IPS-15b (cell line): ENCODE measurements at regions not wholly inside any gene's neighbourhood (a gene's known extent, or its start where the extent isn't known, plus 50 kb on each side); places are given as distances from the start of the nearest gene placed in this dataset.

Experiments used
- H3K27me3 ChIP-seq: one replicate; pipeline ENCODE4 v1.6.1; 2013; ENCODE audit warnings: low read length; ENCODE audit not compliant: control insufficient read depth, insufficient read depth
- H3K36me3 ChIP-seq: one replicate; pipeline ENCODE4 v1.6.1; 2013; ENCODE audit warnings: low read length; ENCODE audit not compliant: control insufficient read depth, insufficient read depth
- H3K4me1 ChIP-seq: one replicate; pipeline ENCODE4 v1.6.1; 2013; ENCODE audit warnings: mild to moderate bottlenecking, low read length; ENCODE audit not compliant: control insufficient read depth, insufficient read depth
- H3K4me3 ChIP-seq: one replicate; pipeline ENCODE4 v1.5.1; 2013; ENCODE audit warnings: low read depth, low read length
- H3K9ac ChIP-seq: one replicate; pipeline ENCODE4 v1.6.1; 2013; ENCODE audit warnings: low read depth, mild to moderate bottlenecking, low read length
- H3K9me3 ChIP-seq: one replicate; pipeline ENCODE4 v1.6.1; 2013; ENCODE audit warnings: mild to moderate bottlenecking, low read length; ENCODE audit not compliant: control insufficient read depth, insufficient read depth

- H3K36me3 ChIP-seq = no peaks in the 10 kb centered on the region
- no peaks in the 10 kb centered on the region for H3K9me3 ChIP-seq
- H3K4me1 ChIP-seq = no peaks in the 10 kb centered on the region
- H3K4me3 ChIP-seq = no peak overlapping the region
- H3K9ac ChIP-seq = no peak overlapping the region
- H3K27me3 ChIP-seq = no peaks in the 10 kb centered on the region
These were observed 480.7 kb upstream of the ADAMTS9 start for GRCh38 chr3:65168547-65168946.

- Histone ChIP-seq H3K9ac (no peak overlapping the region), H3K9me3 (no peaks in the 10 kb centered on the region), H3K27me3 (no peaks in the 10 kb centered on the region), H3K4me3 (no peak overlapping the region), H3K4me1 (no peaks in the 10 kb centered on the region), H3K36me3 (no peaks in the 10 kb centered on the region)
These were observed 478.7 kb upstream of the ADAMTS9 start for GRCh38 chr3:65166531-65166930.

DNA sequence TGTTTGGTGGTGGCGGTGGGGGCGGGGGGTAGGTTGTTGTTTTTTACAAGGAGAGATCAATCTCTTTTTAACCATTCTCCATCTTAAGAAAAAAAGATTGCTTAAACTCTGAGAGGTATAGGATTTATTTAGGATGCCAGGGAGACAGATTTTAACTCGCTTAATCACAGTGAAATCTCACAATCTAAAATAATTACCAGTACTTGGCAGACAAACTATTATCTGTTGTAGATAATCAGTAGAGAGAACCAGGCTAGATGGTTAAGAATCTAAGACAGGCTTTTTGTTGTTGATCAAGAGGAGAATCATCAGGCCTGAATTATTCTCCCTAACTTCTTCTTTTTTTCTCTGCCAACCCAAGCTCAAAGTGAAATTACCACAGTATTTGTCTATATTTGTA, 470.2 kb upstream of the ADAMTS9 start:
- Histone ChIP-seq H3K9me3 (no peaks in the 10 kb centered on the region), H3K9ac (no peak overlapping the region), H3K27me3 (no peaks in the 10 kb centered on the region), H3K36me3 (no peaks in the 10 kb centered on the region), H3K4me1 (peaks cover 3% of the 10 kb centered on the region), H3K4me3 (no peak overlapping the region)

GRCh38 chr3:65153850-65154512, 466.2 kb upstream of the ADAMTS9 start:
- Histone ChIP-seq H3K4me3 (no peak overlapping the region), H3K4me1 (peaks cover 3% of the 10 kb centered on the region), H3K9me3 (no peaks in the 10 kb centered on the region), H3K36me3 (no peaks in the 10 kb centered on the region), H3K9ac (no peak overlapping the region), H3K27me3 (no peaks in the 10 kb centered on the region)

DNA sequence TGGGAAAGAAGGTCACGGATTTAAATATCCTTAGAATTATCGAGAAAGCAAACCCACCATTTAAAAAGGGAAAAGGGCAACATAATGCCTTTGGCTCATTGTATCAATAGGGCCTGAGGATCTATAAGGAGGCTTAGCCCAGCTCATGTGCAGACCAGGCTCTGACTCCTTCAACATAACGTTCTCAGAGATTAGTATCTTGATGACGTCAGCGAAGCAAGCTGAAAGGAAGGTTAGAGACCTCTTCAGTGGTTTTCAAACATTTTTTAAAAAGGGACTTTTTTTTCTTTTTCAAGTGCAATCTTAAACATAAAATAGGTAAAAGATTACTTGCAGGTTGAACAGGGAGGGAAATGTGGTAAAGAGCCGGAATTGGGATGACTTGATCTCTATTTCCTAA, 463.9 kb upstream of the ADAMTS9 start:
- peaks cover 4% of the 10 kb centered on the region for H3K4me1 ChIP-seq
- H3K27me3 ChIP-seq = no peaks in the 10 kb centered on the region
- H3K9me3 ChIP-seq = no peaks in the 10 kb centered on the region
- H3K9ac ChIP-seq = no peak overlapping the region
- no peak overlapping the region for H3K4me3 ChIP-seq
- H3K36me3 ChIP-seq = no peaks in the 10 kb centered on the region

DNA sequence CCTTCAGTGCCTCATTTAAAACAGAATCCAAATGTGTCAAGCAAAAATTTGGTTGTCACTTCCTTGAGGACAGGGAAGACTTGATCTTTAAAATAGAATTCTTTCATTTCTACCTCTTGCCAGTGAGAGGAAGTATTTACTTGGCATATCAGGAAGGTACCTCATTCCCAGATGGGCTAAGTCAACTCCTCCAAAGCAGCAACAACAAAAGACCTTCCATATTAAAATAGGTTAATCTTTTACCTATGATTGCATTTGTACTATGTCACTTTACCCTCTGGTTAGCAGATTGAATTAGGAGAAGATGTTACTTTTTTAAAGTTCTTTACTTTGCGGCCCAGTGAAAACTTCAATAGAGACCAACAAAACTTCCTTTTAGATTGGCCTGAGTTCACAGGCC, 462.1 kb upstream of the ADAMTS9 start:
- H3K4me3 ChIP-seq = no peak overlapping the region
- H3K4me1 ChIP-seq = peaks cover 17% of the 10 kb centered on the region
- no peaks in the 10 kb centered on the region for H3K9me3 ChIP-seq
- no peak overlapping the region for H3K9ac ChIP-seq
- no peaks in the 10 kb centered on the region for H3K27me3 ChIP-seq
- H3K36me3 ChIP-seq = no peaks in the 10 kb centered on the region

DNA sequence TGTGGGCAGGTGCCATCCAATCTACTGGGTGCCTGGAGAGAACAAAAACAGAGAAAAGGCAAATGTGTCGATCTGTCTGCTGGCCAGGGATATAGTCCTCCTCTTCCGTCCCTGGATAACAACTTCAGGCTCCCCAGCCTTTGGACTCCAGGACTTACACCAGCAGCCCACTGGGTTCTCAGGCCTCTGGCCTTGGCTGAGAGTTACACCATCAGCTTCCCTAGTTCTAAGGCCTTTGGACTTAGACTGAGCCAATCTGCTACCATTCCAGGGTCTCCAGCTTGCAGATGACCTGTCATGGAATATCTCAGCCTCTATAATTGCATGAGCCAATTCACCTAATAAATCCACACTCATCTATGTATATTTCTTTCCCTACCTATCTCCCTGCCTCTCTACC, 460.9 kb upstream of the ADAMTS9 start:
- H3K9ac ChIP-seq = no peak overlapping the region
- H3K36me3 ChIP-seq = no peaks in the 10 kb centered on the region
- no peaks in the 10 kb centered on the region for H3K9me3 ChIP-seq
- H3K4me1 ChIP-seq = peaks cover 17% of the 10 kb centered on the region
- H3K27me3 ChIP-seq = no peaks in the 10 kb centered on the region
- no peak overlapping the region for H3K4me3 ChIP-seq

DNA sequence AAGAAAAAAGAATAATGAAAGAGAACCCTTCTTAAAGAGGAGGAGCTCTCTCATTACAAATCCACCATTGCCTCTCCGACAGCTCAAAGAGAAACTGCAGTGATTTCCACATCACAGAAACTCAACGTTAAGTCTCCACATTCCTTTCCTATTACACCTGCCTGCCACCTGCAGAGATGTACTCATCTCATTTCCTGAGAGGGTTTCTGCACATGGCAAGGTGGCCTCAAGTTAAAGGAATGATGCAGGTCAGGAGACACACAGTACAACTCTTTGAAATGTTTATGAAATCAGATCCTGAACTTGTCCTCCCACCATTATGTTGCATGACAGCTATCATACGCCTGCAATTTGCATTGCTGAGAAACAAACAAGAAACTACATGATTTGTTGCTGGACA, 458.4 kb upstream of the ADAMTS9 start:
- Histone ChIP-seq H3K27me3 (no peaks in the 10 kb centered on the region), H3K9ac (no peak overlapping the region), H3K4me3 (no peak overlapping the region), H3K36me3 (no peaks in the 10 kb centered on the region), H3K4me1 (peaks cover 19% of the 10 kb centered on the region), H3K9me3 (no peaks in the 10 kb centered on the region)

DNA sequence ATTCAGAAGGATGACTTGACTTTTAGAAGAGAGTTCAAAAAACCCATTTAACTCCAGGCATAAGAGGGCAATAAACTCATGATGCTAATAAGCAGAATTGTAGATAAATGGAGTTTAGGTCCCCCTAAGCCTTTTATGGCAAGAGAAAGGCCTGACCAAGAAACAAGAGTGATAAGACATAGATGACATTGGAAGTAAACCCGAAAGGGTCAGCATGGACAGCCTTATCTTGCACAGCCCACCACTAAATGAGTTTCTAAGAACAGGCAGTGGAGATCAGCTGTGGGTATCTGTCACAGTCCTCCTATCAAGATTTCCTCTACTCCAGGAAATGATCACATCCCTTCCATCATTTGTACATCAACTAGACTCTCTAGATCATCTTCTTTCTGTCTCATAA, 457.9 kb upstream of the ADAMTS9 start:
- Histone ChIP-seq H3K4me3 (no peak overlapping the region), H3K4me1 (peaks cover 19% of the 10 kb centered on the region), H3K9me3 (no peaks in the 10 kb centered on the region), H3K36me3 (no peaks in the 10 kb centered on the region), H3K9ac (no peak overlapping the region), H3K27me3 (no peaks in the 10 kb centered on the region)

GRCh38 chr3:65144791-65145351, 457.1 kb upstream of the ADAMTS9 start:
- Histone ChIP-seq H3K9ac (no peak overlapping the region), H3K9me3 (no peaks in the 10 kb centered on the region), H3K36me3 (no peaks in the 10 kb centered on the region), H3K27me3 (no peaks in the 10 kb centered on the region), H3K4me1 (peaks cover 19% of the 10 kb centered on the region), H3K4me3 (no peak overlapping the region)

DNA sequence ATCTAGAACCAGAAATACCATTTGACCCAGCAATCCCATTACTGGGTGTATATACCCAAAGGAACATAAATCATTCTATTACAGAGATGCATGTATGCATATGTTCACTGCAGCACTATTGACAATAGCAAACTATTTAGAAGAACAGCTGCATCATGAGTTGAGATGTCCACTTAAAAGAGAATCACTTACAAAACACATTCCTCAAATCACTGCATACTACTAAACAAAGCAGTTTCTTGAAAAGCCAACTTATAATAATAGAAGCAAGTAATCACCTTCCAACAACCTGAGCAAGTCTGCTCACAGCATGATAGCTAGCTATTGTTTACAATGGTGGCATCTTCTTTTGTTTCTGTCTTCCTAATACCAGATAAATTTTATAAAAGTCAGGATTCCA, 454.7 kb upstream of the ADAMTS9 start:
- no peak overlapping the region for H3K4me3 ChIP-seq
- no peaks in the 10 kb centered on the region for H3K9me3 ChIP-seq
- peaks cover 19% of the 10 kb centered on the region for H3K4me1 ChIP-seq
- no peaks in the 10 kb centered on the region for H3K36me3 ChIP-seq
- no peaks in the 10 kb centered on the region for H3K27me3 ChIP-seq
- no peak overlapping the region for H3K9ac ChIP-seq

DNA sequence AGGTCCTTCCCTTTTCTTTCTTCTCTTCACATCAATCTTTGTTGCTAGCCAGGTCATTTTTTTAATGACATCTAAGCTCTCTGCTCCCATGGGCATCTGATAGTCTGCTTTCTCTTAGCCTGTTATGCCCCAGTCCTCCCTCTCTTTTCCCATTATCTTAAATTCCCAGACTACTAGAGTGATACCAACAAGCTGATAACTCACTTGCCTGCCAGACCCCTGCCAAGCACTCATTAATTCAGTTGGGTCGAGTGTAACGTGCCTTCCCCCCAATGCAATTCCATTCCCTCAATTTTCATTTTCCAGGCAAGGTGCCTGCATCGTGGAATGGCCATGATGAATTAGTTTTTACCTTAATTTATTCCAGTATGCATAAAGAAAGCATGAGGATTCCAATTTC, 450.8 kb upstream of the ADAMTS9 start:
- Histone ChIP-seq H3K27me3 (no peaks in the 10 kb centered on the region), H3K4me1 (peaks cover 4% of the 10 kb centered on the region), H3K36me3 (no peaks in the 10 kb centered on the region), H3K9ac (no peak overlapping the region), H3K4me3 (no peak overlapping the region), H3K9me3 (no peaks in the 10 kb centered on the region)
